Neural progenitor cell (in vitro differentiated cells): ENCODE measurements at regions not wholly inside any gene's neighbourhood (a gene's known extent, or its start where the extent isn't known, plus 50 kb on each side); places are given as distances from the start of the nearest gene placed in this dataset.

Experiments
- CTCF ChIP-seq: fragments of 200-600 bp; sonication (generic); IDR thresholded peaks from 2 replicates; pipeline ENCODE4 v1.5.1; 2017; ENCODE audit warnings: antibody characterized with exemption, mild to moderate bottlenecking
- EZH2 ChIP-seq: fragments of 200-600 bp; sonication (generic); IDR thresholded peaks from 2 replicates; pipeline ENCODE4 v1.6.1; 2017; ENCODE audit warnings: antibody characterized with exemption, mild to moderate bottlenecking, moderate library complexity
- EZH2phosphoT487 ChIP-seq: fragments of 200-600 bp; sonication (generic); IDR thresholded peaks from 2 replicates; pipeline ENCODE4 v1.6.1; 2017; ENCODE audit warnings: antibody characterized with exemption

GRCh38 chr20:59424976-59425375 is 124.6 kb downstream of the EDN3 start:
- TF ChIP-seq CTCF (no peak), EZH2 (no peak), EZH2phosphoT487 (no peak)
